Brain microvascular endothelial cell (primary cell): ENCODE measurements at regions not wholly inside any gene's neighbourhood (a gene's known extent, or its start where the extent isn't known, plus 50 kb on each side); places are given as distances from the start of the nearest gene placed in this dataset.

Experiments
- DNase-seq: peaks from one replicate; pipeline ENCODE4 v3.0.0-alpha.2; 2020
- H3K27ac ChIP-seq: fragments of 250-450 bp; sonication (Bioruptor Pico); 2 replicates; pipeline ENCODE4 v1.5.1; 2020; ENCODE audit warnings: mild to moderate bottlenecking, moderate library complexity
- H3K27me3 ChIP-seq: fragments of 250-450 bp; sonication (Bioruptor Pico); replicated peaks from 2 replicates; pipeline ENCODE4 v1.5.1; 2020; ENCODE audit warnings: mild to moderate bottlenecking
- H3K36me3 ChIP-seq: fragments of 250-450 bp; sonication (Bioruptor Pico); replicated peaks from 2 replicates; pipeline ENCODE4 v1.5.1; 2020; ENCODE audit warnings: mild to moderate bottlenecking
- H3K4me3 ChIP-seq: 2 replicates; pipeline ENCODE4 v1.5.1; 2011; ENCODE audit warnings: low read depth, mild to moderate bottlenecking, control low read depth, low read length, moderate library complexity
- CTCF ChIP-seq: IDR thresholded peaks from 2 replicates; pipeline ENCODE4 v1.5.1; 2011; ENCODE audit warnings: low read depth, mild to moderate bottlenecking, moderate library complexity, low read length, control low read depth, inconsistent platforms; ENCODE audit errors: missing control alignments
- in situ Hi-C: cut with HindIII; loops from 2 replicates; pipeline ENCODE4 v1.10.0; 2017; ENCODE audit warnings: low sequenced_read_pairs, low pct_ligation_motif_present

- Histone ChIP-seq H3K27me3 (no peaks in the 10 kb centered on the region), H3K4me3 (no peak overlapping the region), H3K27ac (no peak overlapping the region), H3K36me3 (no peaks in the 10 kb centered on the region)
- peak; percentile 21 for TF ChIP-seq CTCF
- in situ Hi-C loops: loop anchor here (25.0 kb wide), 1 partner anchor 173 kb away; no protein-coding TSS in a partner anchor
- DNase-seq: no peak
Measured at GRCh38 chr13:31409678-31410356, 210.0 kb downstream of the B3GLCT start.

GRCh38 chr13:31413516-31413915 lies 213.7 kb downstream of the B3GLCT start:
- Histone ChIP-seq H3K27me3 (no peaks in the 10 kb centered on the region), H3K36me3 (no peaks in the 10 kb centered on the region), H3K4me3 (no peak overlapping the region), H3K27ac (no peak overlapping the region)
- in situ Hi-C loops: loop anchor here (25.0 kb wide), 1 partner anchor 176 kb away; no protein-coding TSS in a partner anchor
- no peak for DNase-seq
- TF ChIP-seq CTCF: no peak

- TF ChIP-seq CTCF: no peak
- DNase-seq: no peak
Measured at GRCh38 chr13:31416066-31416465, 216.3 kb downstream of the B3GLCT start.

GRCh38 chr13:31418186-31418585 lies 218.4 kb downstream of the B3GLCT start:
- H3K27me3 ChIP-seq: no peaks in the 10 kb centered on the region
- no peak for TF ChIP-seq CTCF
- no peak overlapping the region for H3K27ac ChIP-seq
- no peak for DNase-seq
- in situ Hi-C loops: loop anchor here (25.0 kb wide), 1 partner anchor 181 kb away; no protein-coding TSS in a partner anchor
- H3K36me3 ChIP-seq: no peaks in the 10 kb centered on the region
- H3K4me3 ChIP-seq: no peak overlapping the region

More at GRCh38 chr13:31416066-31416465, 216.3 kb downstream of the B3GLCT start:
- H3K36me3 ChIP-seq: no peaks in the 10 kb centered on the region
- no peak overlapping the region for H3K4me3 ChIP-seq
- in situ Hi-C loops: loop anchor here (25.0 kb wide), 1 partner anchor 179 kb away; no protein-coding TSS in a partner anchor
- no peak overlapping the region for H3K27ac ChIP-seq
- no peaks in the 10 kb centered on the region for H3K27me3 ChIP-seq

- Histone ChIP-seq H3K27me3 (no peaks in the 10 kb centered on the region), H3K36me3 (no peaks in the 10 kb centered on the region), H3K27ac (no peak overlapping the region), H3K4me3 (no peak overlapping the region)
- no peak for TF ChIP-seq CTCF
- no peak for DNase-seq
- in situ Hi-C loops: loop anchor here (25.0 kb wide), 1 partner anchor 184 kb away; no protein-coding TSS in a partner anchor
Measured at GRCh38 chr13:31421756-31422155, 222.0 kb downstream of the B3GLCT start.
